Endothelial cell of umbilical vein (primary cell): ENCODE measurements at regions not wholly inside any gene's neighbourhood (a gene's known extent, or its start where the extent isn't known, plus 50 kb on each side); places are given as distances from the start of the nearest gene placed in this dataset.

Experiments
- BruUV-seq: library from RNA; stranded (reverse); fragments of 400-500 nt; replicated peaks from 2 replicates; lab custom pipeline; 2021; lab: Mats Ljungman, UMichigan
- CTCF ChIA-PET: fragments of 300-600, 350-600 bp; sonication (Branson Sonifier 250); formaldehyde crosslinking; loops from one replicate; lab custom pipeline; 2021; ENCODE audit warnings: antibody characterized with exemption, inconsistent platforms; lab: Charles Lee
- POLR2A ChIA-PET: fragments of 300-600, 350-600 bp; sonication (Branson Sonifier 250); formaldehyde crosslinking; loops from one replicate; lab custom pipeline; 2021; ENCODE audit warnings: antibody characterized with exemption, inconsistent platforms; lab: Charles Lee
- DNase-seq: peaks from one replicate; pipeline ENCODE4 v3.0.0-alpha.2; 2011; ENCODE audit warnings: low read depth, low spot score
- FAIRE-seq: peaks from 2 replicates; lab custom pipeline; 2011; peaks lifted over from hg19 to GRCh38; lab: Jason Lieb, UNC
- H2AFZ ChIP-seq: 2 replicates; pipeline ENCODE4 v1.6.0; 2012; ENCODE audit warnings: low read depth, low read length, control low read depth, inconsistent platforms
- H3K27ac ChIP-seq: 2 replicates; pipeline ENCODE4 v1.5.1; 2011; ENCODE audit warnings: low read depth, mild to moderate bottlenecking, control low read depth, low read length, moderate library complexity; ENCODE audit not compliant: insufficient read depth
- H3K27me3 ChIP-seq, 2 experiments: 2 replicates each; pipeline versions ENCODE4 v1.6.0 to v1.6.1; 2011; ENCODE audit warnings: low read length in 2 of 2, mixed read lengths in 1 of 2; ENCODE audit not compliant: control insufficient read depth in 2 of 2, insufficient read depth in 2 of 2
- H3K36me3 ChIP-seq, 2 experiments: 2 replicates in 1 of 2; 3 replicates in 1 of 2; pipeline ENCODE4 v1.5.1; 2011; ENCODE audit warnings: low read length in 2 of 2, mild to moderate bottlenecking in 1 of 2, moderate library complexity in 1 of 2; ENCODE audit not compliant: control insufficient read depth in 2 of 2, insufficient read depth in 2 of 2; ENCODE audit errors: extremely low read depth in 1 of 2
- H3K4me1 ChIP-seq: 3 replicates; pipeline ENCODE4 v1.5.1; 2011; ENCODE audit warnings: mild to moderate bottlenecking, low read length; ENCODE audit not compliant: control insufficient read depth, insufficient read depth; ENCODE audit errors: extremely low read depth
- H3K4me2 ChIP-seq: 2 replicates; pipeline ENCODE4 v1.6.1; 2011; ENCODE audit warnings: low read length, control low read depth, mixed read lengths; ENCODE audit not compliant: insufficient read depth
- H3K4me3 ChIP-seq, 3 experiments: fragments of 200-600 bp in 1 of 3; sonication (generic), shearing (Covaris generic) in 1 of 3; replicated peaks in 1 of 3; 2 replicates each; pipeline ENCODE4 v1.5.1; 2011 to 2016; ENCODE audit warnings: control low read depth in 3 of 3, low read length in 3 of 3, mild to moderate bottlenecking in 2 of 3, inconsistent platforms in 1 of 3, low read depth in 1 of 3, moderate library complexity in 1 of 3; ENCODE audit not compliant: insufficient read depth in 1 of 3
- H3K79me2 ChIP-seq: 2 replicates; pipeline ENCODE4 v1.6.0; 2012; ENCODE audit warnings: low read length, inconsistent platforms; ENCODE audit not compliant: control insufficient read depth, insufficient read depth
- H3K9ac ChIP-seq: replicated peaks from 2 replicates; pipeline ENCODE3; 2011; ENCODE audit warnings: low read length, control low read depth; ENCODE audit not compliant: insufficient read depth; ENCODE audit errors: extremely low read depth
- H3K9me1 ChIP-seq: replicated peaks from 3 replicates; pipeline ENCODE4 v1.6.0; 2011; ENCODE audit warnings: mild to moderate bottlenecking, low read length; ENCODE audit not compliant: control insufficient read depth, insufficient read depth; ENCODE audit errors: extremely low read depth
- H3K9me3 ChIP-seq: replicated peaks from 2 replicates; pipeline ENCODE4 v1.5.1; 2012; ENCODE audit warnings: low read length, inconsistent platforms; ENCODE audit not compliant: control insufficient read depth, insufficient read depth
- H4K20me1 ChIP-seq: replicated peaks from 2 replicates; pipeline ENCODE3; 2011; ENCODE audit warnings: mild to moderate bottlenecking, low read length; ENCODE audit not compliant: control insufficient read depth, insufficient read depth; ENCODE audit errors: extremely low read depth
- EZH2 ChIP-seq: IDR thresholded peaks from 2 replicates; pipeline ENCODE4 v1.6.1; 2012; ENCODE audit warnings: borderline replicate concordance, low read depth, mild to moderate bottlenecking, moderate library complexity, low read length, inconsistent platforms; ENCODE audit not compliant: severe bottlenecking
- FOS ChIP-seq: IDR thresholded peaks from 2 replicates; pipeline ENCODE4 v1.6.1; 2011; ENCODE audit warnings: mild to moderate bottlenecking, low read length, moderate library complexity, borderline replicate concordance; ENCODE audit not compliant: insufficient read depth
- GATA2 ChIP-seq: IDR thresholded peaks from 2 replicates; pipeline ENCODE4 v1.7.0; 2011; ENCODE audit warnings: low read depth, mild to moderate bottlenecking, moderate library complexity, mixed read lengths, low read length; ENCODE audit not compliant: insufficient read length, insufficient read depth
- JUN ChIP-seq: IDR thresholded peaks from 2 replicates; pipeline ENCODE4 v1.6.1; 2011; ENCODE audit warnings: borderline replicate concordance, low read depth; ENCODE audit not compliant: insufficient read length, insufficient read depth
- MYC ChIP-seq: IDR thresholded peaks from one replicate; pipeline ENCODE4 v1.6.1; 2011; ENCODE audit warnings: mild to moderate bottlenecking, low read depth, low read length
- POLR2A ChIP-seq: IDR thresholded peaks from 2 replicates; pipeline ENCODE4 v1.6.1; 2012; ENCODE audit warnings: low read depth, mild to moderate bottlenecking, control low read depth, low read length
- POLR2AphosphoS5 ChIP-seq: IDR thresholded peaks from 2 replicates; pipeline ENCODE4 v1.6.1; 2012; ENCODE audit warnings: low read depth, mild to moderate bottlenecking, control low read depth, low read length, moderate library complexity; ENCODE audit not compliant: insufficient read depth
- dilution Hi-C: fragments of 300-500 bp; cut with MboI; formaldehyde crosslinking; loops from one replicate; pipeline ENCODE4 v1.15.0; 2019; ENCODE audit warnings: low sequenced_read_pairs; ENCODE audit not compliant: extremely low pct_ligation_motif_present
- intact Hi-C: fragments of 100-400 bp; cut with micrococcal nuclease; formaldehyde crosslinking; loops from one replicate; pipeline ENCODE4 v1.10.0; 2022
- TF ChIP-seq, protein P1 (sequence below): IDR thresholded peaks from 2 replicates; pipeline ENCODE4 v1.6.1; 2011; ENCODE audit not compliant: insufficient read depth, insufficient read length
- TF ChIP-seq, protein P2 (sequence below), 2 donors: IDR thresholded peaks; 1 replicate in 1 of 2; 2 replicates in 1 of 2; pipeline ENCODE4 v1.5.1; 2011; ENCODE audit warnings: low read length in 2 of 2, mild to moderate bottlenecking in 2 of 2, moderate library complexity in 2 of 2, control low read depth in 1 of 2, inconsistent platforms in 1 of 2, low read depth in 1 of 2; ENCODE audit not compliant: insufficient read depth in 1 of 2; ENCODE audit errors: extremely low read depth in 1 of 2

GRCh38 chr1:118617916-118618315 lies 370.2 kb downstream of the TBX15 start:
- intact Hi-C loops (no loop called here), dilution Hi-C loops (no loop called here)
- BruUV-seq, result no TSS peak
- CTCF ChIA-PET, result no interaction called here
- no peak overlapping the region for H2AFZ ChIP-seq
- no peaks in the 10 kb centered on the region for H3K79me2 ChIP-seq
- H3K9ac ChIP-seq, result no peak overlapping the region
- no peak overlapping the region for H3K4me3 ChIP-seq
- H3K36me3 ChIP-seq, result no peaks in the 10 kb centered on the region
- no peaks in the 10 kb centered on the region for H3K27me3 ChIP-seq
- no peak for TF ChIP-seq MYC
- TF ChIP-seq POLR2A, result no peak
- TF ChIP-seq POLR2AphosphoS5, result no peak
- TF ChIP-seq EZH2, result no peak
- no peak for TF ChIP-seq FOS
- TF ChIP-seq, protein P1, sequence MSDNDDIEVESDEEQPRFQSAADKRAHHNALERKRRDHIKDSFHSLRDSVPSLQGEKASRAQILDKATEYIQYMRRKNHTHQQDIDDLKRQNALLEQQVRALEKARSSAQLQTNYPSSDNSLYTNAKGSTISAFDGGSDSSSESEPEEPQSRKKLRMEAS, result no peak
- no peak for TF ChIP-seq JUN
- TF ChIP-seq, protein P2, sequence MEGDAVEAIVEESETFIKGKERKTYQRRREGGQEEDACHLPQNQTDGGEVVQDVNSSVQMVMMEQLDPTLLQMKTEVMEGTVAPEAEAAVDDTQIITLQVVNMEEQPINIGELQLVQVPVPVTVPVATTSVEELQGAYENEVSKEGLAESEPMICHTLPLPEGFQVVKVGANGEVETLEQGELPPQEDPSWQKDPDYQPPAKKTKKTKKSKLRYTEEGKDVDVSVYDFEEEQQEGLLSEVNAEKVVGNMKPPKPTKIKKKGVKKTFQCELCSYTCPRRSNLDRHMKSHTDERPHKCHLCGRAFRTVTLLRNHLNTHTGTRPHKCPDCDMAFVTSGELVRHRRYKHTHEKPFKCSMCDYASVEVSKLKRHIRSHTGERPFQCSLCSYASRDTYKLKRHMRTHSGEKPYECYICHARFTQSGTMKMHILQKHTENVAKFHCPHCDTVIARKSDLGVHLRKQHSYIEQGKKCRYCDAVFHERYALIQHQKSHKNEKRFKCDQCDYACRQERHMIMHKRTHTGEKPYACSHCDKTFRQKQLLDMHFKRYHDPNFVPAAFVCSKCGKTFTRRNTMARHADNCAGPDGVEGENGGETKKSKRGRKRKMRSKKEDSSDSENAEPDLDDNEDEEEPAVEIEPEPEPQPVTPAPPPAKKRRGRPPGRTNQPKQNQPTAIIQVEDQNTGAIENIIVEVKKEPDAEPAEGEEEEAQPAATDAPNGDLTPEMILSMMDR (IDR thresholded peaks at IDR 0.05; ENCODE audit: extremely low read depth in 1 of 2, insufficient read depth in 1 of 2, low read depth in 1 of 2, low read length in 2 of 2), result no peak
- TF ChIP-seq GATA2, result no peak
- H3K9me3 ChIP-seq, result no peaks in the 10 kb centered on the region
- FAIRE-seq (no peak), DNase-seq (no peak)
- H4K20me1 ChIP-seq, result no peaks in the 10 kb centered on the region
- H3K27ac ChIP-seq, result no peak overlapping the region
- H3K4me2 ChIP-seq, result no peak overlapping the region
- POLR2A ChIA-PET, result no interaction called here
- H3K9me1 ChIP-seq, result no peaks in the 10 kb centered on the region
- H3K4me1 ChIP-seq, result no peaks in the 10 kb centered on the region
